GM19324 (cell line): ENCODE measurements at regions not wholly inside any gene's neighbourhood (a gene's known extent, or its start where the extent isn't known, plus 50 kb on each side); places are given as distances from the start of the nearest gene placed in this dataset.
"Not testable (repeated sequence)": the region's sequence is repeated elsewhere in the genome, so short reads cannot be mapped to it uniquely, and the experiment has no call there.

Source experiments
- ATAC-seq: cut with Tn5 transposase; IDR thresholded peaks from one replicate; pipeline ENCODE4 v1.9.1; 2021; ENCODE audit warnings: mild to moderate bottlenecking, moderate library complexity; ENCODE audit not compliant: unreplicated experiment, low FRiP score

DNA sequence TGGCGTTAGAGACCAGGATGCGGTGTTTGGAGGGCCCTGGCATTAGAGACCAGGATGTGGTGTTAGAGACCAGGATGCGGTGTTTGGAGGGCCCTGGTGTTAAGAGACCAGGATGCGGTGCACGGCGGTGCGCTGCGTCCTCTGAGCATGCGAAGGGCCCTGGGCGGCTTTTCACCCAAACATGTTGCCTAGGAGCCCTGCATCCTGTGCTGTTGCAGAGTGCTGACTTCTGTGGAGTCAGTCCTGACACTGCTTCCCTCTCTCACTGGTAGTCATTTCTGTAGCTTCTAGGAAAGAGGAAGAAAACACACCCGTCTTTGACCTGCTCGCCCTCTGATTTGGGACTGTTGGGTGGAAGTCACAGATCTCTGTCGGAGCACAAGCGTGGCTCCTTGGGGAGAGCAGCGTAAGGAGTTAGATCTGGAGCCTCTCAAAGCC lies 141.2 kb downstream of the LAT start:
- ATAC-seq, result no peak

GRCh38 chr16:29124828-29125227 lies 140.0 kb downstream of the LAT start:
- ATAC-seq, result no peak

DNA sequence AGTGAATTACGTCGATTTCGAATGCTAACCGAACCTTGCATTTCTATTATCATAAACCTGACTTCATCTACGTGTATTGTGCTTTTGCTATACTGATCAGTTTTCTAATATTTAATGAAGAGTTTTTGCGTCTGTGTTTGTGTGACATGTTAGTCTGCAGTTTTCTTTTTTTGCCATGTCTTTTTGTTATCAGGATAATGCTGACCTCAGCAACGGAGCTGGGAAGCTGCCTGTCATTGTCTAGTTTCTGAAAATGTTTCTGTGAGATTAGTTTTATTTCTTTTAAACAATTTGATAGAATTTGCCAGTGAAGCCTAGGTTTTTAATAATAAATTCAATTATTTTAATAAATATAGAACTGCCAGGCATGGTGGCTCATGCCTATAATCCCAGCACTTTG lies 139.3 kb downstream of the LAT start:
- ATAC-seq, result not testable (repeated sequence)

DNA sequence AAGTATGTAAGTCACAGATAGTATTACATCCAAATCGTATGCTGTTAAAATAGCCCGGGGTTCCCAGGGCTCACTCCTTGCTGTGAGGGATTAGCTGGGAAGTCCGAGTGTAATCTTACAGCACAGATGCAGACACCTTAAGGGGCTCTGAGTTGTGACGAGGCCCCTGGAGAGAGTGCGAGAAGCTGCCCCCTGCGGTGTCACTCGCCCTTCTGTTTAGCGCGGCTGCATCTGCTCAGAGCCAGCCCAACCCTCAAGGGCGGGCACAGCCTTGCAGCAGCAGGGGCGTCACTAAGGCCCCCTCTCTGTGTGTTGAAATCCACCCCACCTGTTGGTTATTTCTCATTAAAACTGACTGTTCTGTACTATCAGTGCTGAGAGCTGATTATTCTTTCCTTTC lies 135.8 kb downstream of the LAT start:
- ATAC-seq, result not testable (repeated sequence)

GRCh38 chr16:29118301-29118957 lies 133.6 kb downstream of the LAT start:
- not testable (repeated sequence) for ATAC-seq

GRCh38 chr16:29117631-29118030 lies 132.8 kb downstream of the LAT start:
- ATAC-seq, result no peak

DNA sequence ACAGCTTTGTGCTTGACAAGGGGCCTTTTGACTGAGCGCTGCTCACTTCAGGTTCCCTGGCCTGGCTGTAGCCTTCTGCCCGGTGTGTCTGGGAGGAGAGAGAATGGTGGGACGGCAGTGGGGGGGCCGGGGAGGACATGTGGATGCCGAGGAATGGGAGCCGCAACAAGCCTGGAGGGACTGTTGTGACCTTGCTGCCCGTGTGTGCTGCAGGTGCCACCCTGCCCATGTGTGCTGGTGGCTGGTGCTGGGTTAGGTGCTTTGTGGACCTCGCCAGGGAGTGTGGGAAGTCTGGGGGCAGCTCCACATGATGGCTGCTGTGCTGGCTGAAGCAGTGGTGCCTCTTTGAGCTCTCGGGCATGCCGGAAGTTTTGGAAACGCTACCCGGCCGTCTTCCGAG lies 132.1 kb downstream of the LAT start:
- no peak for ATAC-seq

DNA sequence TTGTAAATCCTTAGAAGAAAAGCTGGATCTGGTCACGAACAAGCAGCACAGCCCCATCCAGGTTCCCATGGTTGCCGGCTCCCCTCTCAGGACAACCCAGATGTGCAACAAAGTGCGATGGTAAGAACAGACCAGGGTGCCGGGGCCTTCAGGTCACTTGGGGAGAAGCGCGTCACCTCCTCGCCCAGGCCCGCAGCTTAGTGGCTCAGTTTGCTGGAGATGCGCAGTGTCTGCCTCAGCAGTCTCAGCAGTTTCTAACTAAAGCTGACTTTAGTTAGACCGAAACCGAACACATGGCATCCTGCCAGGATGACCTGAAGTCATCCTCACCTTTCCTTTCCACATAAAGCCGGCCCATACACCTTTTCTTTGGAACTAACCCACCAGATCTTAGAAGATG lies 131.4 kb downstream of the LAT start:
- not testable (repeated sequence) for ATAC-seq

DNA sequence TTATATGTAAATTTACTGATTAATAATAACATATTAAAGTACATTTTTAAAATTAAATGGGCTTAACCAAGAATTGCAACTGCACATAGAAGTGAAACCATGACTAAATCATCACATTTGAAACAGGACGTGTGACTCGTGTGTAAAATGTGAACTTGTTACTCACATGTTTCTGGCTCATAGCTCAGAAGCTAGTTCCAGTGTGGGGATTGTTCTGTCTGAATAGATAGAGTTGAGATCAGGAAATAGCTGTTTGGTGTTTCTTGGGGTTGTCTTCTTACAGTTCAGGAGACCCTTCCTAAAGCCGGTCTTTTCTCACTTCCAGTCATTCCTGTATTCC lies 130.9 kb downstream of the LAT start:
- ATAC-seq, result not testable (repeated sequence)

DNA sequence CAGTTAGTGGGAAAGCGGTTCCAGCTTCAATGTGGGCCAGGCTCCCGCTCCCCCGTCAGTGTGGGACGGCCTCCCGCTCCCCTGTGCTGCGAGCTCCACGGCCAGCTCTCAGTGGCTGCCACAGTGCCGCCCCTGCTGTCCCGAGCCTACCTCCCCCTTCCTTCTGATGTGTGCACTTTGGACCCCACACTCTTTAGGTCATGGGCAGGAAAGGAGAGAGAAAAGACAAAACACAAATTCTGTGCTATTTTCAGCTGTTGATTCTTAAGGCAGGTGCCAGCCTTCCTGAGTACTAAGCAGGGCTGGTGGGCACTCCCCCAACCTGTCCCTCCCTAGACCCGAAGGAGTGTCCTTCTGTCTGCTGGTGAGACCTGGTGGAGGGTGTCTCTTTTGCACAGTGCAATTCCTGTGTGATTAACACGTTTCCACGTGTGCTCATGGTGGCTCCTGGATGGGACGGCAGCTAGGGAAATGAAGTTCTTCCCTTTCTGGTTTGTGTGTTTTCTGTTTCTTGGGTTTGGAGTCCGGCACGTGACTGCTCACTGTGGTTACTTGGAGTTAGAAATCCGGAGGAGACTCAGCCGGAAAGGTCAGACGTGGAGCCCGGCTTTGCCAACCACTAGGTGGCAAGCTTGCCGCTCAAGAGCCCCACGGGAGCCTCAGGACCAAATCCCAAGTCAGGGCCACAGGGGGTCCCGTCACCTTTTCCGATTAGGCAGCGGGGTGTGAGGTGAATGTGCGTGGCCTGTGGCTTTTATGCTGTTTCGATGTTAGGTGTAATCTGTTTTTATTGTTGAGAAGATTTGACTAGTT lies 130.3 kb downstream of the LAT start:
- ATAC-seq, result not testable (repeated sequence)

DNA sequence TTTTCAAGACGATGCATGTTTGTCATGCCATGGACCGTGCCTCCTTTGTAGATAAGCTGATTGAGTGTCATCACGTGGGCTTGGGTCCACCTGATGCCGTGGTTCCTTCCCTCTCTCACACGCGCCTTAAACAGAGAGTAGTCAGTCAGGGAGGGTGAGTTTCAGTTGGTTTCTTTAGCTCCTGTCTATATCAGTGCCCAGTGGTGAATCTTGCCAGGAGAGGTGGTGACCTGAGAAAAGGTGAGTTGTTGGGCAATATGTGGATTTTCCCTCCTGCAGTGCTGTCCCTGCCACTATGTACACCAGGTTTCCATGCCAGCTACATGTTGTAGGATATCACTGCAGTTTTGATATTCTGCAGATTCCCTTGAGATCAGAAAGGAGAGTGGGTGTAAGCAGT lies 129.7 kb downstream of the LAT start:
- no peak for ATAC-seq

DNA sequence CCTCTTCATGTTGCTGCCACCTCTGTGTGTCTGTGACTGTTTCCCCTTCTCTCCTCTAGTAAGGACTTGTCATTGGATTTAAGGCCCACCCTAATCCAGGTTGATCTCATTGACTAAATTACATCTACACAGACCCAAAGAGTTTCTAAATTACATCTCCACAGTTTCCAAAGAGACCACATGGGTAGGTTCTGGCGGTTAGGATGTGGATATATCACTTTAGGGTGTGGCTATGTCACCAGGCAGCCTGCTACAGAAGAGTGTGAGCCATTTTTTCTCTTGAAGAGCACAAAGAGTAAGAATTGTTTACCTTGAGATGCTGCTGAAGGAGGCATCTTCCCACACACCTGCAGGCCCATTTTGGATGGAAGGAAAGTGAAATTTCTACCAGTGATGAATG lies 128.6 kb downstream of the LAT start:
- ATAC-seq, result not testable (repeated sequence)

- ATAC-seq, result no peak
These were observed 128.0 kb downstream of the LAT start for GRCh38 chr16:29112755-29113347.

DNA sequence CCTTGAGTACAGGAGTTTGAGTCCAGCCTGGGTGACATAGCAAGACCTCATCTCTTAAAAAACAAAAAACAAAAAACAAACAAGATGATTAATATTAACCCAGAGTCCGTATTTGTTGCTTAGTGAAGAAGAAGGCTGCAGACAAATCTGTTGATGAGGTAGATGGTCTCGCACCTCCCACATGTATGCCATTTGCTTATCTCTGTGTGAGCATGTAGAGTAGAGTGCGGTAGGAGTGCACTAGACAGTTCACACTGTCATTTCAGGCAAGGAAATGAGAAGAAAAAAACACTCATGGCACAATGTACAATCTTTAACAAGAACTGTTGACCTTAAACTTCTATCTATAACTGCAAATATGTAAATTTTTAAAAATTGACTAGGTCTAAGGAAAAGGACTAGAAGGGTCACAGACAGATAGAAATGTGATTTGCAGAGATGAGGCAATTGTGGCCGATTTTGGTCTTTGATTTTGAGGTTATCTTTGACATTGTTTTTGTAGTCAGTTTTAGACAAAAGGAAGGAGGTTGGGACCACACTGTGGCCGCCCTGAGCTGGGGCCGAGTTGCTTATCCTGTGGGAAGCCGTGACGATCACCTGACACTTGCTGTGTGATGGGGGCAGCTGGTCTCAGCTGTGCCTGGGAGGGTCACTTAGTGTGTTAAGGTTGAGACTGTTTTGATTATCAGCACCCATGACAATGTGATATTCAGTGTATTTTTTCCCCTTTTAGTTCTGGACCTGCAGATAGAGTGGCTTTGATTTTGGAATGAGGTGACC lies 127.2 kb downstream of the LAT start:
- not testable (repeated sequence) for ATAC-seq

GRCh38 chr16:29111421-29111820 lies 126.6 kb downstream of the LAT start:
- ATAC-seq, result no peak

GRCh38 chr16:29108625-29109169 lies 123.8 kb downstream of the LAT start:
- ATAC-seq, result not testable (repeated sequence)

DNA sequence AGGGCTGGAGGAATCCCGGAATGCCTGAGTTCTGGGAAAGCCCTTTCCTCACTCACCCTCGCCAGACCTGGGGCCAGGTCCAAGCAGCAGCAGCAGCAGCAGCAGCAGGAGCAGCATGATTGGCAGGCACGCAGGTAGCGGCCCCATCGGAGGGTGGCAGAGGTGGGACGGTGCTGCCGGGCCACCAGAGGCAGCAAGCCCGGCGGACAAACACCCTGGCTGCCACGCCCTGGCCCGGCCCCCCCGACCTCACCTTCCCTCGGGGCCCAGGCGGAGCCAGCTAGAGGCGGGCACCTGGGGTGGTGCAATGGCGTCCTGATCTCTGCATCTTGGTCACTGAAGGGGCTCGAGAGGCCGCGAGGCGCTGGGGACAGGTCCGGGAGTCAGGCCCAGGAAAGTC lies 122.4 kb downstream of the LAT start:
- ATAC-seq, result no peak

DNA sequence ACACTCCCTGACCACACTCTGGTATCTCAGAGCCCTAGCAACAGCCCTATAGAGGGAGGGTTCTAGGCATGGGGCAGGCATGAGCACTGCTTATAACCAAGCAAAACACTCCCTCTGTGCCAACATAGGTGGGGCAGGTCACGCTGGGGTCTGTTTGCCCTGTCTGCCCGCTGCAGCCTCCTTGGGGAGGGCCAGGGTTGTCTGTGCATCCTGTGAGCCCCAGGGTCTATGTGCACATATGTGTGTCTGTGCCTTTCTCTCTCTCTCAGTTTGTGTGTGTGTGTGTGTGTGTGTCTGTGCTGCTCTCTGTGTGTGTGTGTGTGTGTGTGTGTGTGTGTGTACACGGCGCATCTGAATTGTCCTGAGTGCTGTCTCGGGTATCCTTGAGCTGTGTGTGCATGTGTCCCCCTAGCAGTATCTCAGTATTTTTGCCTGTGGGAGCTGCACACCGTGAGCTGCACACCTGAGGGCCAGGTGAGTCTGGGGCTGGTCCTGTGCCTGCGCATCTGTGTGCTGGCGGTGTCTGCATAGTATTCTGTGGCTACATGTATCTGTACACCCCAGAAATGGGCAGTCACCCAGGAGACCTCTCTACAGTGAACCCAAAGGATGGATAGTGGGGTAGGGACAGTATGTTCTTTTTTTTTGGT lies 121.5 kb downstream of the LAT start:
- not testable (repeated sequence) for ATAC-seq

- not testable (repeated sequence) for ATAC-seq
These were observed 119.7 kb downstream of the LAT start for GRCh38 chr16:29104600-29104999.

GRCh38 chr16:29097965-29098364 lies 113.1 kb downstream of the LAT start:
- not testable (repeated sequence) for ATAC-seq
